Activated CD8-positive, alpha-beta memory T cell treated with anti-CD3 and anti-CD28 coated beads, Interleukin-2, amount 10 ng/mL, durations not matched to agents 7 days and 5 days (primary cell): ENCODE measurements at regions not wholly inside any gene's neighbourhood (a gene's known extent, or its start where the extent isn't known, plus 50 kb on each side); places are given as distances from the start of the nearest gene placed in this dataset.
"Not testable (repeated sequence)": the region's sequence is repeated elsewhere in the genome, so short reads cannot be mapped to it uniquely, and the experiment has no call there.

Source experiments
- ATAC-seq: fragments of 150-1000 bp; cut with Tn5 transposase; one replicate; pipeline ENCODE4 v1.10.0; 2021; ENCODE audit warnings: moderate library complexity
- CTCF ChIA-PET: fragments of 350-600 bp; sonication (Branson Sonifier 250); formaldehyde crosslinking; loops from one replicate; lab custom pipeline; 2021; ENCODE audit warnings: antibody characterized with exemption; lab: Charles Lee
- DNase-seq: peaks from one replicate; pipeline ENCODE4 v3.0.0-alpha.2; 2020
- H3K27ac Mint-ChIP-seq: one replicate; pipeline ENCODE4 v1.8.0; 2021; ENCODE audit warnings: mild to moderate bottlenecking, mixed read lengths
- H3K27me3 Mint-ChIP-seq: one replicate; pipeline ENCODE4 v1.8.0; 2021; ENCODE audit warnings: mixed read lengths
- H3K36me3 Mint-ChIP-seq: one replicate; pipeline ENCODE4 v1.8.0; 2021; ENCODE audit warnings: mild to moderate bottlenecking, mixed read lengths
- H3K4me1 Mint-ChIP-seq: one replicate; pipeline ENCODE4 v1.8.0; 2021; ENCODE audit warnings: mixed read lengths
- H3K4me3 Mint-ChIP-seq: one replicate; pipeline ENCODE4 v1.8.0; 2021; ENCODE audit warnings: mild to moderate bottlenecking, moderate library complexity, mixed read lengths
- H3K9me3 Mint-ChIP-seq: one replicate; pipeline ENCODE4 v1.8.0; 2022; ENCODE audit warnings: low read depth, mixed read lengths

- no peak for ATAC-seq
- CTCF ChIA-PET = no interaction called here
- H3K36me3 Mint-ChIP-seq = no peaks in the 10 kb centered on the region
These were observed 263.8 kb upstream of the CDH19 start for GRCh38 chr18:66867653-66868052.

GRCh38 chr18:66866427-66866940 is 262.6 kb upstream of the CDH19 start:
- H3K4me1 Mint-ChIP-seq, DNase-seq, H3K9me3 Mint-ChIP-seq, CTCF ChIA-PET, H3K36me3 Mint-ChIP-seq, H3K4me3 Mint-ChIP-seq, ATAC-seq, H3K27ac Mint-ChIP-seq, H3K27me3 Mint-ChIP-seq: not testable (repeated sequence)

More at GRCh38 chr18:66867653-66868052, 263.8 kb upstream of the CDH19 start:
- Mint-ChIP-seq H3K27ac (no peak overlapping the region), H3K4me3 (no peak overlapping the region), H3K4me1 (no peaks in the 10 kb centered on the region), H3K27me3 (no peaks in the 10 kb centered on the region), H3K9me3 (peaks cover 2% of the 10 kb centered on the region)
- DNase-seq = no peak

- DNase-seq (no peak), ATAC-seq (no peak)
- H3K27ac Mint-ChIP-seq = no peak overlapping the region
- H3K4me3 Mint-ChIP-seq = no peak overlapping the region
- H3K4me1 Mint-ChIP-seq = no peaks in the 10 kb centered on the region
- CTCF ChIA-PET = no interaction called here
- H3K27me3 Mint-ChIP-seq = no peaks in the 10 kb centered on the region
- no peaks in the 10 kb centered on the region for H3K36me3 Mint-ChIP-seq
- peaks cover 7% of the 10 kb centered on the region for H3K9me3 Mint-ChIP-seq
These were observed 234.6 kb upstream of the CDH19 start for GRCh38 chr18:66838340-66838987.

- Mint-ChIP-seq H3K27ac (no peak overlapping the region), H3K4me3 (no peak overlapping the region), H3K27me3 (no peaks in the 10 kb centered on the region), H3K9me3 (peaks cover 2% of the 10 kb centered on the region), H3K36me3 (no peaks in the 10 kb centered on the region), H3K4me1 (no peaks in the 10 kb centered on the region)
- CTCF ChIA-PET = no interaction called here
- DNase-seq = no peak
- ATAC-seq = no peak
These were observed 229.8 kb upstream of the CDH19 start for GRCh38 chr18:66833646-66834045.

- Mint-ChIP-seq H3K9me3 (no peaks in the 10 kb centered on the region), H3K4me1 (no peaks in the 10 kb centered on the region), H3K27me3 (no peaks in the 10 kb centered on the region), H3K4me3 (no peak overlapping the region), H3K36me3 (no peaks in the 10 kb centered on the region), H3K27ac (no peak overlapping the region)
- ATAC-seq (no peak), DNase-seq (no peak)
- CTCF ChIA-PET = no interaction called here
These were observed 222.3 kb upstream of the CDH19 start for GRCh38 chr18:66826211-66826610.

DNA sequence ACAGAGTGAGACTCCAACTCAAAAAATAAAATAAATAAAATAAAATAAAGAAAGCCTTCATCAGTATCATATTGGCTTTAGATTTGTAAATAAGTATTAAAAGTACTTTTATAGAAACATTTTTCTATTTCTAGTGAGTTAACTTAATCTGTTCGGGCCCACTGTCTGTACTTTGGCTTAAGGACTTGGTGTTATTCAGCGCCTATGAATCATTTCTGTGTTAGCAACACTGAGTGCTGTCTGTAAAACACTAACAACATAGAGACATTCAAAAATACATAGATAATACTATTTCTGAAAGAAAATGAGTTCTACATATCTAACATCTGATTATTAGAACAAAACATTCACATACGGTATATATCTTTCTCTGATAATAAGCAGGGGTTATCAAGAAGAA is 221.5 kb upstream of the CDH19 start:
- DNase-seq = no peak
- no peak overlapping the region for H3K27ac Mint-ChIP-seq
- no peaks in the 10 kb centered on the region for H3K36me3 Mint-ChIP-seq
- no peaks in the 10 kb centered on the region for H3K9me3 Mint-ChIP-seq
- H3K27me3 Mint-ChIP-seq = no peaks in the 10 kb centered on the region
- CTCF ChIA-PET = no interaction called here
- no peak for ATAC-seq
- H3K4me1 Mint-ChIP-seq = no peaks in the 10 kb centered on the region
- H3K4me3 Mint-ChIP-seq = no peak overlapping the region

DNA sequence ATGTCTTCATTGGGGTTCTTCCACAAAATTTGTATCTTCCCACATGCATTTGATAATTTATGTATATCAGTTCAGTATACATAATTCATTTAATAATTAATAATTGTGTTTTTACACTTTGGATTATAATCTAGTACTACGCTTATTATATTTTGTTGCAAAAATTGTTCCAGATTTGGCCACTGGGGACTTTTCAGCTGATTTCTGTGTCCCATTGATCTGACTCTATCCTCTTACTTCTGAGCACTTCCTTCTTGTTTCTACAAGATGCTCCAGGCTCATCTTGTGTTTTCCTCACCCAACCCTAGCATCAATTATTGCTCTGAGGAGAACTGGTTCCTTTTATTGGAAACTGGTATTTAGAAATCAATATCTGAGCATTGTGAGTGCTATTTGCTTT is 215.3 kb upstream of the CDH19 start:
- Mint-ChIP-seq H3K9me3 (peaks cover 2% of the 10 kb centered on the region), H3K27me3 (no peaks in the 10 kb centered on the region), H3K4me1 (no peaks in the 10 kb centered on the region), H3K27ac (no peak overlapping the region), H3K4me3 (no peak overlapping the region), H3K36me3 (no peaks in the 10 kb centered on the region)
- CTCF ChIA-PET = no interaction called here
- ATAC-seq = no peak
- no peak for DNase-seq

DNA sequence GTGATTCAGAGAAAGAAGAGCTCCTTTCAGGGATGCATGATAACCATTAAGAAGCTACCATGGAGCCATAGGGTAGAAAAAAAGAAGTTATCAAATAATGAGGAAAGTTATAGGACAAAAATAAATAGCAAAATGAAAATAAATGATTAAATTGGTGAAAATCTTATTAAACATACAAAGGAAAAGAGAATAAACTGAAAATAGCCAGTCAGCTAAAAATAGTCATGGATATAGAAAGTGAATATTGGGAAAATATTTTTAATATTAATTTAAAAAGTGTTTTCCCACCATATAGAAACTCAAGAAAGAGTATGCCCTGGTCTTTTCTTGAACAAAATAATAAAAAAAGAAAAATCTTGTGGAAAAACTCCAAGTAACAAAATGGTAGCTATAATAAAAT is 209.2 kb upstream of the CDH19 start:
- Mint-ChIP-seq H3K4me1 (no peaks in the 10 kb centered on the region), H3K4me3 (no peak overlapping the region), H3K27ac (no peak overlapping the region), H3K36me3 (no peaks in the 10 kb centered on the region), H3K27me3 (no peaks in the 10 kb centered on the region), H3K9me3 (peaks cover 9% of the 10 kb centered on the region)
- no peak for DNase-seq
- no peak for ATAC-seq
- CTCF ChIA-PET = no interaction called here

DNA sequence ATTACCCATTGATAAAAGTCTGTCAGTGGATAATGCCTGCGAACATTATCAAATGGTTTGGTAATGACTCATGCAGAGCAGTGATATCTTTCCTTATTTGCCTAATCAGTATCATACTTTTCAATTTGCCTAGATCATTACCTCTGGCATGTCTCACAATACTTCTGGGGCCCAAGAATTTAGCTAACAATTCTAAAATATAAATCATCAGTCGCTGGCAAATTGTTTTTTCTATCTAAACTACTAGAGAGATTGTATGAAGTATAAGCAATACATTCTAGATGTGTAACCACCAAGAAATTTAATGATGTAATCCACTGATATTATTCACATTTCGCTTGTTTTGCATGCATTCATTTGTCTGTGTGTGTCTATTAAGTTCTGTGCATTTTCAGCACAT is 191.2 kb upstream of the CDH19 start:
- Mint-ChIP-seq H3K9me3 (peaks cover 3% of the 10 kb centered on the region), H3K4me3 (no peak overlapping the region)

GRCh38 chr18:66792466-66792865 is 188.6 kb upstream of the CDH19 start:
- Mint-ChIP-seq H3K27ac (no peak overlapping the region), H3K4me1 (no peaks in the 10 kb centered on the region), H3K4me3 (no peak overlapping the region), H3K9me3 (peaks cover 3% of the 10 kb centered on the region), H3K27me3 (no peaks in the 10 kb centered on the region), H3K36me3 (no peaks in the 10 kb centered on the region)
- no peak for DNase-seq
- CTCF ChIA-PET = no interaction called here
- no peak for ATAC-seq

More for the DNA sequence above, 191.2 kb upstream of the CDH19 start:
- H3K4me1 Mint-ChIP-seq = no peaks in the 10 kb centered on the region
- no peaks in the 10 kb centered on the region for H3K27me3 Mint-ChIP-seq
- no peaks in the 10 kb centered on the region for H3K36me3 Mint-ChIP-seq
- DNase-seq (no peak), ATAC-seq (no peak)
- no peak overlapping the region for H3K27ac Mint-ChIP-seq
- CTCF ChIA-PET = no interaction called here

- no peak overlapping the region for H3K4me3 Mint-ChIP-seq
- CTCF ChIA-PET = no interaction called here
- H3K36me3 Mint-ChIP-seq = no peaks in the 10 kb centered on the region
- no peak for DNase-seq
- no peak overlapping the region for H3K27ac Mint-ChIP-seq
- no peaks in the 10 kb centered on the region for H3K9me3 Mint-ChIP-seq
- no peaks in the 10 kb centered on the region for H3K4me1 Mint-ChIP-seq
- no peaks in the 10 kb centered on the region for H3K27me3 Mint-ChIP-seq
- ATAC-seq = no peak
These were observed 176.7 kb upstream of the CDH19 start for GRCh38 chr18:66780609-66781008.

DNA sequence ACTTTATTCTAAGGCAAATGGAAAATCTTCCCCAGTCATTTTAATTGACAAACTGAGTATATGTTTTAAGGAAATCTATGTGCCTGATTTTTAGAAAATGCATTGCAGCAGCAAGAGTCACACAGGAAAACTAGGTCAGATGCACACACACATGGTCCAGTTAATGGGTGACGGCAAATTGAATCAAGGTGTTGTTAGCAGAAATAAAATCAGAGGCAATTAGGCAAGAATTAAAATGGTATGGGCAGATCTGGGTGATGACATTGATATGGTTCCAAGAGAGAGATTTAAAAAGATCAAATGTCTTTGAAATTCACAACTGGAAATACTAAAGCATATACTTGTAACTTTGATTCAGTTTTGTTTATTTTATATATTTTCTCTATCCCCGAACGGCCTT is 174.2 kb upstream of the CDH19 start:
- CTCF ChIA-PET = no interaction called here
- Mint-ChIP-seq H3K4me1 (no peaks in the 10 kb centered on the region), H3K36me3 (no peaks in the 10 kb centered on the region), H3K27ac (no peak overlapping the region), H3K4me3 (no peak overlapping the region), H3K27me3 (no peaks in the 10 kb centered on the region), H3K9me3 (no peaks in the 10 kb centered on the region)
- ATAC-seq = no peak
- no peak for DNase-seq

GRCh38 chr18:66769375-66769774 is 165.5 kb upstream of the CDH19 start:
- ATAC-seq (no peak), DNase-seq (no peak)
- Mint-ChIP-seq H3K4me3 (no peak overlapping the region), H3K9me3 (peaks cover 11% of the 10 kb centered on the region), H3K4me1 (no peaks in the 10 kb centered on the region), H3K27me3 (no peaks in the 10 kb centered on the region), H3K36me3 (no peaks in the 10 kb centered on the region), H3K27ac (no peak overlapping the region)
- CTCF ChIA-PET = no interaction called here

- H3K4me1 Mint-ChIP-seq = no peaks in the 10 kb centered on the region
- no peak overlapping the region for H3K27ac Mint-ChIP-seq
- peaks cover 5% of the 10 kb centered on the region for H3K9me3 Mint-ChIP-seq
- DNase-seq (no peak), ATAC-seq (no peak)
- CTCF ChIA-PET = no interaction called here
- H3K36me3 Mint-ChIP-seq = no peaks in the 10 kb centered on the region
- H3K4me3 Mint-ChIP-seq = no peak overlapping the region
- H3K27me3 Mint-ChIP-seq = no peaks in the 10 kb centered on the region
These were observed 160.3 kb upstream of the CDH19 start for GRCh38 chr18:66764230-66764629.

DNA sequence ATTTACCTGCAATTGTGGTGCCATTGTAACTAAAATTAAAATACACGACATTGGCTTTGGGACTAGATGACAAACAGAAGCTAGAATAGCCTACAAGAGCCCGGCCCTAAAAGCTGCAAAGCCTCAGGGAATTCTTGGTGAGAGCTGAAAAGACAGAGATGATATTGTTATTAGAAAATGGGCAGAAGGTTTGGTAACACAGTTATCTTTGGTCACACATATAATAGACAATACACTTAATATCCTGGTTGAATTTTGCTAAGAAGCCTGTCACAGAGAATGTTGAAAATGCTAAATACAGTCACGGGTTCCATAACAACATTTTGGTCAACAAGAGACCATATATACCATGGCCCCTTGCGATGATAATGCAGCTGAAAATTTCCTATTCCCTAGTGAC is 157.3 kb upstream of the CDH19 start:
- ATAC-seq (no peak), DNase-seq (no peak)
- Mint-ChIP-seq H3K36me3 (no peaks in the 10 kb centered on the region), H3K27ac (no peak overlapping the region), H3K4me1 (no peaks in the 10 kb centered on the region), H3K27me3 (no peaks in the 10 kb centered on the region), H3K9me3 (no peaks in the 10 kb centered on the region), H3K4me3 (no peak overlapping the region)
- CTCF ChIA-PET = no interaction called here
